ENCODE measurements at regions not wholly inside any gene's neighbourhood (a gene's known extent, or its start where the extent isn't known, plus 50 kb on each side); places are given as distances from the start of the nearest gene placed in this dataset.

DNA sequence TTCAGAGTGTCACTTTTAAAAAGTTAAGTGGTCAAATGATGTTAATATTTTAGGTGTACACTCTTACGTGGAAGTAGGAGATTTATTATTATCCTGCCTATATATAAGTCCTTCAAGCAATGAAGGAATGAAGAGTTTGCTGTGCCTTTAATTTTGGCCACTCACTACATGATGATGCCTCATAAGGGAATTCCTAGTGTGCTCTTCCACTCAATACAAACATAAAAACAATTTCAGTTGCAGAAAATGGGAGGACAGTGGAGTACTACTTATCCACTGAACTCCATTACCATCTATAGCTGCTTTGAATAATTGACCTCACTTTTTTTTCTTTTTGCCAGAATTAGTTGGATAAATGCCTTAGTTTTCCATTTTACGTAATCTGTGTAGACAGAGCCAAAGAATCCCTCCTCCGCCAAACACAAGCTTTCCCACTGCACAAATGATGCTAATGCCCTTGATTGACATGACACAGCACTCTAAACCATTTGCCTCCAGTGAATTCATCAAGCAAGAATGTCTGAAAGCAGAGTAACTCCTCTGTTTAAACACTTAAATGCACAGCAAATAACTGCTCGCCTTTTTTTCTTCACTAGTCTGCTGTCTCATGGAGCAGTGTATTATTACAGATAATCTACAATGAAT is 751.1 kb upstream of the FANCL start:
- TF ChIP-seq, protein P1, sequence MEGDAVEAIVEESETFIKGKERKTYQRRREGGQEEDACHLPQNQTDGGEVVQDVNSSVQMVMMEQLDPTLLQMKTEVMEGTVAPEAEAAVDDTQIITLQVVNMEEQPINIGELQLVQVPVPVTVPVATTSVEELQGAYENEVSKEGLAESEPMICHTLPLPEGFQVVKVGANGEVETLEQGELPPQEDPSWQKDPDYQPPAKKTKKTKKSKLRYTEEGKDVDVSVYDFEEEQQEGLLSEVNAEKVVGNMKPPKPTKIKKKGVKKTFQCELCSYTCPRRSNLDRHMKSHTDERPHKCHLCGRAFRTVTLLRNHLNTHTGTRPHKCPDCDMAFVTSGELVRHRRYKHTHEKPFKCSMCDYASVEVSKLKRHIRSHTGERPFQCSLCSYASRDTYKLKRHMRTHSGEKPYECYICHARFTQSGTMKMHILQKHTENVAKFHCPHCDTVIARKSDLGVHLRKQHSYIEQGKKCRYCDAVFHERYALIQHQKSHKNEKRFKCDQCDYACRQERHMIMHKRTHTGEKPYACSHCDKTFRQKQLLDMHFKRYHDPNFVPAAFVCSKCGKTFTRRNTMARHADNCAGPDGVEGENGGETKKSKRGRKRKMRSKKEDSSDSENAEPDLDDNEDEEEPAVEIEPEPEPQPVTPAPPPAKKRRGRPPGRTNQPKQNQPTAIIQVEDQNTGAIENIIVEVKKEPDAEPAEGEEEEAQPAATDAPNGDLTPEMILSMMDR (IDR thresholded peaks at IDR 0.05; ENCODE audit: insufficient read depth, low read length, poor library complexity, severe bottlenecking), result no peak
- no peak for TF ChIP-seq EZH2phosphoT487 (conservative IDR thresholded peaks at IDR 0.05; ENCODE audit: low read length)
